ENCODE measurements at regions not wholly inside any gene's neighbourhood (a gene's known extent, or its start where the extent isn't known, plus 50 kb on each side); places are given as distances from the start of the nearest gene placed in this dataset.

DNA sequence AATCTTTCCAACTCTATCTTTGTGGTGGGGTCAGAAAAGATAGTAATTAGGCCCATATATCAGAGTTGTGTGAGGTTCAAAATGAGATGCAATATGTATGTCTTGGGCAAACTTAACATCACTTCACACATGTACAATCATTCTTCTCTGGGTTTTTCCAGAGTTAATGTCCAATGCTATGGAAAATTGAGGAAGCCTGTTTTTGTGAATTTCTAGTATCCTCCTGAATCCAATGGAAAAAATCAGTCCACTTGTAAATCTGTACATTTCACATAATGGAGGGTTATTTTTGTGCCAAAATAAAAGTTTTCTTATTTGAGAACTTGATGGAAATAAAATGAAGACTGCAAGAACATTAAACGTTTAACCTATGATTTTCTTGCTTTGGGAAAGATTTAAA is 155.6 kb upstream of the SEMA6A start:
- TF ChIP-seq, protein P1, sequence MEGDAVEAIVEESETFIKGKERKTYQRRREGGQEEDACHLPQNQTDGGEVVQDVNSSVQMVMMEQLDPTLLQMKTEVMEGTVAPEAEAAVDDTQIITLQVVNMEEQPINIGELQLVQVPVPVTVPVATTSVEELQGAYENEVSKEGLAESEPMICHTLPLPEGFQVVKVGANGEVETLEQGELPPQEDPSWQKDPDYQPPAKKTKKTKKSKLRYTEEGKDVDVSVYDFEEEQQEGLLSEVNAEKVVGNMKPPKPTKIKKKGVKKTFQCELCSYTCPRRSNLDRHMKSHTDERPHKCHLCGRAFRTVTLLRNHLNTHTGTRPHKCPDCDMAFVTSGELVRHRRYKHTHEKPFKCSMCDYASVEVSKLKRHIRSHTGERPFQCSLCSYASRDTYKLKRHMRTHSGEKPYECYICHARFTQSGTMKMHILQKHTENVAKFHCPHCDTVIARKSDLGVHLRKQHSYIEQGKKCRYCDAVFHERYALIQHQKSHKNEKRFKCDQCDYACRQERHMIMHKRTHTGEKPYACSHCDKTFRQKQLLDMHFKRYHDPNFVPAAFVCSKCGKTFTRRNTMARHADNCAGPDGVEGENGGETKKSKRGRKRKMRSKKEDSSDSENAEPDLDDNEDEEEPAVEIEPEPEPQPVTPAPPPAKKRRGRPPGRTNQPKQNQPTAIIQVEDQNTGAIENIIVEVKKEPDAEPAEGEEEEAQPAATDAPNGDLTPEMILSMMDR (IDR thresholded peaks at IDR 0.05 in 8 of 11, conservative IDR thresholded peaks at IDR 0.05 in 3 of 11): no peak
- no peak for TF ChIP-seq POLR2A (IDR thresholded peaks at IDR 0.05)

All from spleen (tissue), 7 donors.